GM23338 (cell line): ENCODE measurements at regions not wholly inside any gene's neighbourhood (a gene's known extent, or its start where the extent isn't known, plus 50 kb on each side); places are given as distances from the start of the nearest gene placed in this dataset.
A peak's percentile ranks its signal among the peaks of the same experiment; 100 is the strongest.

ENCODE experiments used
- ATAC-seq: fragments of 200-7000 bp; cut with Tn5 transposase; 3 replicates; pipeline ENCODE4 v1.9.1; 2020
- DNase-seq: peaks from one replicate; pipeline ENCODE4 v3.0.0-alpha.2; 2015; ENCODE audit warnings: low spot score
- H2AFZ ChIP-seq: fragments of 200-600 bp; sonication (generic); 2 replicates; pipeline ENCODE4 v1.8.0; 2016; ENCODE audit warnings: antibody characterized with exemption, mild to moderate bottlenecking, moderate library complexity
- H3F3A ChIP-seq: fragments of 200-600 bp; sonication (generic); replicated peaks from 2 replicates; pipeline ENCODE4 v1.8.0; 2017; ENCODE audit warnings: antibody characterized with exemption, mixed run types, low read depth
- H3K27ac ChIP-seq: fragments of 200-600 bp; sonication (generic); 2 replicates; pipeline ENCODE4 v1.6.1; 2016; ENCODE audit warnings: low read depth
- H3K27me3 ChIP-seq: fragments of 200-600 bp; sonication (generic); 2 replicates; pipeline ENCODE4 v1.8.0; 2016; ENCODE audit warnings: mild to moderate bottlenecking, mixed run types, moderate library complexity; ENCODE audit not compliant: insufficient read depth
- H3K36me3 ChIP-seq: fragments of 200-600 bp; sonication (generic); 2 replicates; pipeline ENCODE4 v1.8.0; 2016; ENCODE audit warnings: mild to moderate bottlenecking; ENCODE audit not compliant: insufficient read depth
- H3K4me1 ChIP-seq: fragments of 200-600 bp; sonication (generic); 2 replicates; pipeline ENCODE4 v1.8.0; 2016; ENCODE audit warnings: mild to moderate bottlenecking, moderate library complexity; ENCODE audit not compliant: insufficient read depth
- H3K4me2 ChIP-seq: fragments of 200-600 bp; sonication (generic); 2 replicates; pipeline ENCODE4 v1.7.1; 2017; ENCODE audit warnings: mixed run types
- H3K4me3 ChIP-seq: fragments of 200-600 bp; sonication (generic); 2 replicates; pipeline ENCODE4 v1.6.1; 2016; ENCODE audit warnings: mixed run types
- H3K79me2 ChIP-seq: fragments of 200-600 bp; sonication (generic); replicated peaks from 2 replicates; pipeline ENCODE4 v1.8.0; 2017; ENCODE audit warnings: mild to moderate bottlenecking; ENCODE audit not compliant: insufficient read depth
- H3K9me2 ChIP-seq: fragments of 200-600 bp; sonication (generic); 2 replicates; pipeline ENCODE4 v1.8.0; 2017; ENCODE audit not compliant: insufficient read depth
- H4K20me1 ChIP-seq: fragments of 200-600 bp; sonication (generic); replicated peaks from 2 replicates; pipeline ENCODE4 v1.8.0; 2017; ENCODE audit warnings: mild to moderate bottlenecking; ENCODE audit not compliant: insufficient read depth
- H3K27ac Mint-ChIP-seq: 2 replicates; pipeline ENCODE4 v1.8.0; 2020; ENCODE audit warnings: inconsistent platforms, mild to moderate bottlenecking, moderate library complexity, mixed read lengths
- H3K27me3 Mint-ChIP-seq: 3 replicates; pipeline ENCODE4 v1.8.0; 2022; ENCODE audit warnings: low read depth, mild to moderate bottlenecking, moderate library complexity, mixed read lengths, inconsistent platforms; ENCODE audit not compliant: insufficient read depth, poor library complexity
- H3K36me3 Mint-ChIP-seq: 3 replicates; pipeline ENCODE4 v1.8.0; 2021; ENCODE audit warnings: low read depth, mild to moderate bottlenecking, inconsistent platforms, moderate library complexity, mixed read lengths
- H3K4me1 Mint-ChIP-seq: 3 replicates; pipeline ENCODE4 v1.8.0; 2020; ENCODE audit warnings: mild to moderate bottlenecking, inconsistent platforms, mixed read lengths
- H3K4me3 Mint-ChIP-seq: 3 replicates; pipeline ENCODE4 v1.8.0; 2021; ENCODE audit warnings: moderate library complexity, mild to moderate bottlenecking, inconsistent platforms, mixed read lengths
- H3K9me3 Mint-ChIP-seq: 3 replicates; pipeline ENCODE4 v1.8.0; 2020; ENCODE audit warnings: moderate library complexity, mild to moderate bottlenecking, inconsistent platforms, mixed read lengths
- CREB1 ChIP-seq: fragments of 250-450 bp; sonication (Bioruptor Pico); IDR thresholded peaks from 2 replicates; pipeline ENCODE4 v1.5.0; 2020; ENCODE audit warnings: low read depth, mild to moderate bottlenecking, moderate library complexity
- CTCF ChIP-seq, 2 experiments: fragments of 200-600 bp in 1 of 2; sonication (generic) in 1 of 2; conservative IDR thresholded peaks; 2 replicates each; pipeline versions ENCODE4 v1.5.1 to v1.6.1; 2016 to 2017; ENCODE audit warnings: antibody characterized with exemption in 2 of 2, low read depth in 2 of 2, mild to moderate bottlenecking in 2 of 2, moderate library complexity in 1 of 2
- ETS1 ChIP-seq: IDR thresholded peaks from 2 replicates; pipeline ENCODE4 v1.6.1; 2016; ENCODE audit warnings: antibody characterized with exemption
- EZH2phosphoT487 ChIP-seq: fragments of 200-600 bp; sonication (generic); IDR thresholded peaks from one replicate; pipeline ENCODE4 v1.8.1; 2018; ENCODE audit warnings: antibody characterized with exemption; ENCODE audit not compliant: unreplicated experiment
- JUNB ChIP-seq: IDR thresholded peaks from one replicate; pipeline ENCODE4 v1.6.1; 2016; ENCODE audit warnings: antibody characterized with exemption; ENCODE audit not compliant: unreplicated experiment
- NANOG ChIP-seq: IDR thresholded peaks from 2 replicates; pipeline ENCODE4 v1.6.1; 2016; ENCODE audit warnings: antibody characterized with exemption, borderline replicate concordance
- POLR2AphosphoS5 ChIP-seq: IDR thresholded peaks from 2 replicates; pipeline ENCODE4 v1.6.1; 2016; ENCODE audit warnings: antibody characterized with exemption, low read depth
- REST ChIP-seq: IDR thresholded peaks from one replicate; pipeline ENCODE4 v1.6.1; 2018; ENCODE audit warnings: antibody characterized with exemption; ENCODE audit not compliant: unreplicated experiment
- STAT1 ChIP-seq: IDR thresholded peaks from one replicate; pipeline ENCODE4 v1.6.1; 2016; ENCODE audit warnings: antibody characterized with exemption; ENCODE audit not compliant: unreplicated experiment
- ZNF114 ChIP-seq: fragments of 250-450 bp; sonication (Bioruptor Pico); IDR thresholded peaks from 2 replicates; pipeline ENCODE4 v1.5.0; 2020; ENCODE audit warnings: mild to moderate bottlenecking, moderate library complexity
- ZNF331 ChIP-seq: fragments of 250-450 bp; sonication (Bioruptor Pico); IDR thresholded peaks from 2 replicates; pipeline ENCODE4 v1.5.0; 2020; ENCODE audit warnings: low read depth, mild to moderate bottlenecking, moderate library complexity

GRCh38 chr6:28655164-28655563 is 129.5 kb downstream of the GPX5 start:
- Histone ChIP-seq H2AFZ (no peak overlapping the region), H3F3A (no peaks in the 10 kb centered on the region), H3K4me2 (no peak overlapping the region), H3K9me2 (no peaks in the 10 kb centered on the region), H4K20me1 (no peaks in the 10 kb centered on the region), H3K27me3 (peaks cover 18% of the 10 kb centered on the region), H3K4me3 (no peak overlapping the region), H3K36me3 (no peaks in the 10 kb centered on the region), H3K79me2 (no peaks in the 10 kb centered on the region), H3K27ac (no peak overlapping the region), H3K4me1 (no peaks in the 10 kb centered on the region)
- peaks cover 4% of the 10 kb centered on the region; the same call in 1 of the 3 replicates for H3K4me1 Mint-ChIP-seq
- TF ChIP-seq STAT1 = no peak
- TF ChIP-seq ZNF114 (CRISPR knock-in tag) = no peak
- TF ChIP-seq JUNB = no peak
- TF ChIP-seq CREB1 (CRISPR knock-in tag) = no peak
- TF ChIP-seq REST = no peak
- no peak for TF ChIP-seq ZNF331 (CRISPR knock-in tag)
- TF ChIP-seq EZH2phosphoT487 = no peak
- peaks cover 11% of the 10 kb centered on the region for H3K27me3 Mint-ChIP-seq
- peaks cover 5% of the 10 kb centered on the region; the same call in 2 of the 3 replicates for H3K36me3 Mint-ChIP-seq
- peaks cover 9% of the 10 kb centered on the region; the same call in 2 of the 3 replicates for H3K9me3 Mint-ChIP-seq
- H3K27ac Mint-ChIP-seq = no peak overlapping the region
- ATAC-seq (no peak), DNase-seq (no peak)
- H3K4me3 Mint-ChIP-seq = no peak overlapping the region

- no peaks in the 10 kb centered on the region for H3K9me2 ChIP-seq
- H3K79me2 ChIP-seq = no peaks in the 10 kb centered on the region
- H3K4me1 ChIP-seq = no peaks in the 10 kb centered on the region
- peak overlapping the region; percentile 88 for H2AFZ ChIP-seq
- Mint-ChIP-seq H3K4me3 (peak overlapping the region; percentile 88), H3K9me3 (peaks cover 9% of the 10 kb centered on the region; the same call in 2 of the 3 replicates), H3K36me3 (peaks cover 5% of the 10 kb centered on the region; the same call in 2 of the 3 replicates), H3K4me1 (peaks cover 4% of the 10 kb centered on the region; the same call in 1 of the 3 replicates), H3K27ac (no peak overlapping the region), H3K27me3 (peaks cover 11% of the 10 kb centered on the region)
- no peaks in the 10 kb centered on the region for H4K20me1 ChIP-seq
- no peaks in the 10 kb centered on the region for H3F3A ChIP-seq
- DNase-seq (no peak), ATAC-seq (no peak)
- H3K36me3 ChIP-seq = no peaks in the 10 kb centered on the region
- peak overlapping the region; percentile 73 for H3K4me3 ChIP-seq
- TF ChIP-seq JUNB = no peak
- TF ChIP-seq CTCF (conservative IDR thresholded peaks at IDR 0.05; ENCODE audit: low read depth in 2 of 2) = 0 out of 4 replicates have a peak, but pooled peaks of 1 of the 2 experiments have one; percentile 14
- no peak for TF ChIP-seq ZNF114 (CRISPR knock-in tag)
- no peak for TF ChIP-seq CREB1 (CRISPR knock-in tag)
- TF ChIP-seq NANOG = no peak
- no peak for TF ChIP-seq POLR2AphosphoS5
- TF ChIP-seq ETS1 = no peak
- peaks cover 18% of the 10 kb centered on the region for H3K27me3 ChIP-seq
- peak overlapping the region; percentile 85 for H3K4me2 ChIP-seq
- no peak overlapping the region for H3K27ac ChIP-seq
Measured at GRCh38 chr6:28656715-28657114, 131.0 kb downstream of the GPX5 start.
